PC-9 (cell line): ENCODE measurements at regions not wholly inside any gene's neighbourhood (a gene's known extent, or its start where the extent isn't known, plus 50 kb on each side); places are given as distances from the start of the nearest gene placed in this dataset.

Source experiments
- EZH2 ChIP-seq: fragments of 200-600 bp; sonication (generic); IDR thresholded peaks from 2 replicates; pipeline ENCODE4 v1.8.0; 2017; ENCODE audit warnings: antibody characterized with exemption, low read depth
- TF ChIP-seq, protein P1 (sequence below): fragments of 200-600 bp; sonication (generic); conservative IDR thresholded peaks from 2 replicates; pipeline ENCODE4 v1.6.1; 2017; ENCODE audit warnings: mixed run types, antibody characterized with exemption, mild to moderate bottlenecking, moderate library complexity

- TF ChIP-seq, protein P1, sequence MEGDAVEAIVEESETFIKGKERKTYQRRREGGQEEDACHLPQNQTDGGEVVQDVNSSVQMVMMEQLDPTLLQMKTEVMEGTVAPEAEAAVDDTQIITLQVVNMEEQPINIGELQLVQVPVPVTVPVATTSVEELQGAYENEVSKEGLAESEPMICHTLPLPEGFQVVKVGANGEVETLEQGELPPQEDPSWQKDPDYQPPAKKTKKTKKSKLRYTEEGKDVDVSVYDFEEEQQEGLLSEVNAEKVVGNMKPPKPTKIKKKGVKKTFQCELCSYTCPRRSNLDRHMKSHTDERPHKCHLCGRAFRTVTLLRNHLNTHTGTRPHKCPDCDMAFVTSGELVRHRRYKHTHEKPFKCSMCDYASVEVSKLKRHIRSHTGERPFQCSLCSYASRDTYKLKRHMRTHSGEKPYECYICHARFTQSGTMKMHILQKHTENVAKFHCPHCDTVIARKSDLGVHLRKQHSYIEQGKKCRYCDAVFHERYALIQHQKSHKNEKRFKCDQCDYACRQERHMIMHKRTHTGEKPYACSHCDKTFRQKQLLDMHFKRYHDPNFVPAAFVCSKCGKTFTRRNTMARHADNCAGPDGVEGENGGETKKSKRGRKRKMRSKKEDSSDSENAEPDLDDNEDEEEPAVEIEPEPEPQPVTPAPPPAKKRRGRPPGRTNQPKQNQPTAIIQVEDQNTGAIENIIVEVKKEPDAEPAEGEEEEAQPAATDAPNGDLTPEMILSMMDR, result no peak
- no peak for TF ChIP-seq EZH2
These were observed 52.4 kb upstream of the SLC2A1 start for GRCh38 chr1:43011020-43011419.
